ENCODE measurements at regions not wholly inside any gene's neighbourhood (a gene's known extent, or its start where the extent isn't known, plus 50 kb on each side); places are given as distances from the start of the nearest gene placed in this dataset.

DNA sequence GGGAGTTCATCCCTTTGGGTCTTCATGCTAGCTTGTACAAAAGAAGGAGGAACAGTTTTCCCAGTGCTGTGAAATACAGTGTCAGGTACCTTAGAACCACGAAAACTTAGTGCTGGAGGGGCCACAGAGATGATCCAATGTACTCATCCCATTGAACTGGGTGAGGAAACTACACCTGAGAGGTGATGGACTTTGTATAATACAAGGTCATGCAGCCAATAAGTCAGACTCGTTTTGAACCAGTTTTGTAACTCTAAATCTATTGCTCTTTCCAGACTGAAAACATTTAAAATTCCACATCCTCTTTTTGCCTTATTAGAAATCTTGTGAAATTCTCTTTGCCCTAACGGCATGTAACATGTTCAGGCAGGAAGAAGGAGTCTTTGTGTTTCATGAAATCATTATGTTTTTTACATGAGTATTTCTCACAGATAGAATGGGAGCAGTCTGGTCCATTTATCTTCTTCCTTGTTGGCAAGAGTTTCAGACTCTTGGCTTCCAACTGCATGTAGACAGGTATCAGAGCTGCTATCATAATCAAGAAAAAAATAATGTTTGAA is 146.8 kb upstream of the FBXL7 start:
- TF ChIP-seq, protein P1, sequence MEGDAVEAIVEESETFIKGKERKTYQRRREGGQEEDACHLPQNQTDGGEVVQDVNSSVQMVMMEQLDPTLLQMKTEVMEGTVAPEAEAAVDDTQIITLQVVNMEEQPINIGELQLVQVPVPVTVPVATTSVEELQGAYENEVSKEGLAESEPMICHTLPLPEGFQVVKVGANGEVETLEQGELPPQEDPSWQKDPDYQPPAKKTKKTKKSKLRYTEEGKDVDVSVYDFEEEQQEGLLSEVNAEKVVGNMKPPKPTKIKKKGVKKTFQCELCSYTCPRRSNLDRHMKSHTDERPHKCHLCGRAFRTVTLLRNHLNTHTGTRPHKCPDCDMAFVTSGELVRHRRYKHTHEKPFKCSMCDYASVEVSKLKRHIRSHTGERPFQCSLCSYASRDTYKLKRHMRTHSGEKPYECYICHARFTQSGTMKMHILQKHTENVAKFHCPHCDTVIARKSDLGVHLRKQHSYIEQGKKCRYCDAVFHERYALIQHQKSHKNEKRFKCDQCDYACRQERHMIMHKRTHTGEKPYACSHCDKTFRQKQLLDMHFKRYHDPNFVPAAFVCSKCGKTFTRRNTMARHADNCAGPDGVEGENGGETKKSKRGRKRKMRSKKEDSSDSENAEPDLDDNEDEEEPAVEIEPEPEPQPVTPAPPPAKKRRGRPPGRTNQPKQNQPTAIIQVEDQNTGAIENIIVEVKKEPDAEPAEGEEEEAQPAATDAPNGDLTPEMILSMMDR (IDR thresholded peaks at IDR 0.05; ENCODE audit: unreplicated experiment): no peak
- no peaks in the 10 kb centered on the region for H3K4me1 Mint-ChIP-seq (ENCODE audit: low read depth, unreplicated experiment)
- peaks cover 15% of the 10 kb centered on the region for H3K9me3 Mint-ChIP-seq (ENCODE audit: low read depth, unreplicated experiment)
- no TSS peak for BruUV-seq (replicated peaks)
- CTCF ChIA-PET: no interaction called here
- H3K27me3 Mint-ChIP-seq (ENCODE audit: unreplicated experiment): no peaks in the 10 kb centered on the region
- no peak overlapping the region for H3K4me3 Mint-ChIP-seq (ENCODE audit: low read depth, unreplicated experiment)
- H3K36me3 Mint-ChIP-seq (ENCODE audit: insufficient read depth, unreplicated experiment): no peaks in the 10 kb centered on the region
- DNase-seq: no peak
- intact Hi-C loops (cut with micrococcal nuclease; ENCODE audit: unreplicated experiment): no loop called here
- H3K27ac Mint-ChIP-seq (ENCODE audit: unreplicated experiment): no peak overlapping the region

DNA sequence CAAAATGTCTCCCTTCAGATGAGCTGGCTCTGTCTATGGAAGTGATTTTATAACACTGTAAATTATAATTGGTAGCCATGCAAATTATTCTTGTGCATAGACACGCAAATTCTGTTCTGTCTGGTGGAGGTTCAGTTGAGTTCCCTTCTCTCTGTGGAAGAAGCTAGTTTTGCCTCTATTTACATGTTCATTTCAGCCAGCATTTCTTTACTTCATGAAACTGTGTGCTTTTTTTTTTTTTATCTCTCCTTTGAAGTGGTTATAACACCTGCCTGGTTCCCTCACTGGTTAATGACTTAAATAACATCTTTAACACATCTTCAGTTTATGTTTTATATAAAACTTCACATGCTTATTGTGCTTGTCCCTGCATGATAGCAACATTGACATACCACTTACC is 149.4 kb upstream of the FBXL7 start:
- H3K4me3 Mint-ChIP-seq (ENCODE audit: low read depth, unreplicated experiment): no peak overlapping the region
- DNase-seq: no peak
- intact Hi-C loops (cut with micrococcal nuclease; ENCODE audit: unreplicated experiment): no loop called here
- no peak overlapping the region for H3K27ac Mint-ChIP-seq (ENCODE audit: unreplicated experiment)
- no peaks in the 10 kb centered on the region for H3K36me3 Mint-ChIP-seq (ENCODE audit: insufficient read depth, unreplicated experiment)
- BruUV-seq (replicated peaks): no TSS peak
- H3K9me3 Mint-ChIP-seq (ENCODE audit: low read depth, unreplicated experiment): peaks cover 9% of the 10 kb centered on the region
- no peaks in the 10 kb centered on the region for H3K27me3 Mint-ChIP-seq (ENCODE audit: unreplicated experiment)
- CTCF ChIA-PET: no interaction called here
- H3K4me1 Mint-ChIP-seq (ENCODE audit: low read depth, unreplicated experiment): no peaks in the 10 kb centered on the region
- TF ChIP-seq, protein P1 (IDR thresholded peaks at IDR 0.05; ENCODE audit: unreplicated experiment): no peak

DNA sequence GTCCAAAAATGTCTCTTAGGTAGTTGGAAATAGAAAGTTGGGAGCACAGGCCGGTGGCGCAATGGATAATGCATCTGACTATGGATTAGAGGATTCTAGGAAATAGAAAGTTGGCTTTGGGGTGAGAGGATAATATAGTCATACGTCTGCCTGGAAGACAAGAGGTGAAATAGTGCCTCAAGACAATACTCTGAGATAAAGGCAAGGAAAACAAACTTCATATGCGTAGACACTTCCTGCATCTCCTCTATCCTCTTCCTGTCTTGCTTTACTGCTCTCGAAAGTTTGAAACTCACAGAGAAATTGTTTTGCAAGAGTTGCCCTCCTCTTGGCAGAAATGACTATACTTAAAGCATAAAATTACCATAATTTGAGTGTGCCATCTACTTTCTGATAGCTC is 153.2 kb upstream of the FBXL7 start:
- no peak for DNase-seq
- H3K4me3 Mint-ChIP-seq (ENCODE audit: low read depth, unreplicated experiment): no peak overlapping the region
- no peak overlapping the region for H3K27ac Mint-ChIP-seq (ENCODE audit: unreplicated experiment)
- intact Hi-C loops (cut with micrococcal nuclease; ENCODE audit: unreplicated experiment): no loop called here
- H3K36me3 Mint-ChIP-seq (ENCODE audit: insufficient read depth, unreplicated experiment): no peaks in the 10 kb centered on the region
- CTCF ChIA-PET: no interaction called here
- H3K9me3 Mint-ChIP-seq (ENCODE audit: low read depth, unreplicated experiment): peaks cover 3% of the 10 kb centered on the region
- H3K27me3 Mint-ChIP-seq (ENCODE audit: unreplicated experiment): no peaks in the 10 kb centered on the region
- no peaks in the 10 kb centered on the region for H3K4me1 Mint-ChIP-seq (ENCODE audit: low read depth, unreplicated experiment)
- TF ChIP-seq, protein P1 (IDR thresholded peaks at IDR 0.05; ENCODE audit: unreplicated experiment): no peak
- no TSS peak for BruUV-seq (replicated peaks)

DNA sequence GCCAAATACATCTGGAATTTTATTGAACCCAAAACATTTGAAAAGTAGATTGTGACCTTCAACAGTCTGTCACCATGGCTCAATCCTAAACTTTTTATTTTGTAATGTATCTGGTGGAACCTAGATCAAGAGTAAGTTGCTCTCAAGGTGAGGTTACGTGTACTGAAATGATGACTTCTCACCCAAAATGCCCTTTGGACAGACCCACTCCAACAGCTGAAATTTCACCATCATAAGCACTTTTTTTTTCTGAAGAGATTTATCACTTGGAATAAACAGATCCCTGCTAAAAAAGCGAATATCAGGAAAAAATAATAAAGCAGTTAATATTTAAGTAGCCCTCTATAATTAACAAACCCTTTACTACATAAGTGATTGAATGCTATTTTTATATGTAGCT is 155.0 kb upstream of the FBXL7 start:
- Mint-ChIP-seq H3K9me3 (ENCODE audit: low read depth, unreplicated experiment) (no peaks in the 10 kb centered on the region), H3K27ac (ENCODE audit: unreplicated experiment) (no peak overlapping the region), H3K36me3 (ENCODE audit: insufficient read depth, unreplicated experiment) (no peaks in the 10 kb centered on the region), H3K4me1 (ENCODE audit: low read depth, unreplicated experiment) (no peaks in the 10 kb centered on the region), H3K27me3 (ENCODE audit: unreplicated experiment) (no peaks in the 10 kb centered on the region), H3K4me3 (ENCODE audit: low read depth, unreplicated experiment) (no peak overlapping the region)
- CTCF ChIA-PET: no interaction called here
- TF ChIP-seq, protein P1 (IDR thresholded peaks at IDR 0.05; ENCODE audit: unreplicated experiment): no peak
- intact Hi-C loops (cut with micrococcal nuclease; ENCODE audit: unreplicated experiment): no loop called here
- BruUV-seq (replicated peaks): no TSS peak
- no peak for DNase-seq

Measured in Calu3 (cell line).